Activated CD4-positive, alpha-beta T cell treated with anti-CD3 and anti-CD28 coated beads, Interleukin-2, amount 50 U/mL, for 48 hours (primary cell): ENCODE measurements at regions not wholly inside any gene's neighbourhood (a gene's known extent, or its start where the extent isn't known, plus 50 kb on each side); places are given as distances from the start of the nearest gene placed in this dataset.

Experiments
- DNase-seq, 2 experiments: peaks; one replicate each; pipeline ENCODE4 v3.0.0-alpha.2; 2020

DNA sequence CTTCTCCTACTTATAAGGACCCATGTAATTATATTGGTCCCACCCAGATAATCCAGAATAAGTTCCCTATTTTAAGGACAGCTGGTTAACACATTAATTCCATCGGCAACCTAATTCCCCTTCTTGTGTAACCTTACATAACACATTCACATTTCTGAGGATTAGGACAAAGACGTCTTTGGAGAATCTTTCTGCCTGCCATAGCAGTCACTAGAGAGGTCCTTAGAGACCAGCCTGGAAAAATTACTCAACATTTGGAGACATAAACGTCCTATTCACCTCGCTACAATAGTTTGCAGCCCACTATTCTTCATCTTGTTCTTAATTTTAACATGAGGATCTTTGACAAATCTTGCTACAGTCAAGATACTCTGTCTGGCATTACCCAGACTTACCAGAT lies 100.1 kb downstream of the MAFB start:
- DNase-seq, result no peak

- DNase-seq, result no peak
Measured at GRCh38 chr20:40587038-40587437, 102.0 kb downstream of the MAFB start.

- no peak for DNase-seq
Measured at GRCh38 chr20:40584130-40584809, 104.8 kb downstream of the MAFB start.

DNA sequence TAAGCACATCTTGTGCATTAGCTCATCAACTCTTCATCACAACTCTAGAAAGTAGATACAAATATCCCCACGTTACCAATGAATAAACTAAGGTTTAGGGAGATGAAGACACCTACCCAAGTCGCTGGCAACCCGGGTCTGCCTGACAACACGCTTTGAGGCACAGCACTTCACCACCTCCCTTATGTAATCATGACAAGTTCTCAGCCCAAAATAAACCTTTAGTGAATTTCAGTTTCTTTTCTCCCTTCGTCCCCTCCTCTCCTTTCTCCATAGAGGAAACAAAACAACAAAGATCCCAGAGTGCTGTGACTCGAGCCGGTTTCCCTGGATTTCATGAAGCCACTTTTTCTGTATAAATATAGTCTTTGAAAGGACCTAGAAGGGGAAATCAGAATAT lies 105.4 kb downstream of the MAFB start:
- no peak for DNase-seq

DNA sequence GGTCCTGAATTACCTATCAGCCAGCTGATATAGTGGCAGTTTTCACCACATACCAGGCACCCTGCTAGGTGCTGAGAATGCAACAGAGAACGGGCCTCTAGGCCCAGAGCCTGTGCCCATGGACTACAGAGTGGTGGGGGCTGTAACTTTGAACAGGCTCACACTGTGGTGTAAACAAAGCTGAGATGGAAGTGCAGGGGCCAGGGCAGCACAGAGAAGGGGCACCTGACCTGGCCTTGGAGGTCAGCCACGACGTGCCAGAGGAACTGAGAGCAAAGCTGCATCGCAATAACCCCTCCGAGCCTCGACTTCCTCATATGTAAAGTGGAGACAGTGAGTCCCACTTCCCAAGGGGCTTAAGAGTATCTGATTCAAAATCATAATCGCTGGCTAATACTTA lies 105.8 kb downstream of the MAFB start:
- DNase-seq, result no peak

- no peak for DNase-seq
Measured at GRCh38 chr20:40582531-40582930, 106.5 kb downstream of the MAFB start.

- no peak for DNase-seq
Measured at GRCh38 chr20:40579701-40580100, 109.3 kb downstream of the MAFB start.

DNA sequence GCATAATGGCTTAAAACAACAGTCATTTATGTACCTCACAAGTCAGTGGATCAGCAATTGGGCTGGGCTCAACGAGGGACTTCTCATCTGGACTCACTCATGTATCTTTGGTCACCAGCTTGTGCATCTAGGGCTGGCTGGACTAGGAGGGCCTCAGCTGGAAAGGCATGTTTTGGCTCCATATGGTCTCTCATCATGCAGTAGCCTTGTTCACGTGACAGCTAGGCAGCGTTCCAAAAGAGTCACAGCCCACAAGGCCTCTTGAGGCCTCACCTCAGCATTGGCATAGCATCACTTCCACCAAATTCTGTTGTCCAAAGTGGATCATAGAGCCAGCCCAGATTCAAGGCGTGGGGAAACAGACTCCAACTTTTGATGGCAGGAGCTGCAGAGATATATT lies 110.1 kb downstream of the MAFB start:
- no peak for DNase-seq

GRCh38 chr20:40575851-40576250 lies 113.2 kb downstream of the MAFB start:
- DNase-seq, result no peak

DNA sequence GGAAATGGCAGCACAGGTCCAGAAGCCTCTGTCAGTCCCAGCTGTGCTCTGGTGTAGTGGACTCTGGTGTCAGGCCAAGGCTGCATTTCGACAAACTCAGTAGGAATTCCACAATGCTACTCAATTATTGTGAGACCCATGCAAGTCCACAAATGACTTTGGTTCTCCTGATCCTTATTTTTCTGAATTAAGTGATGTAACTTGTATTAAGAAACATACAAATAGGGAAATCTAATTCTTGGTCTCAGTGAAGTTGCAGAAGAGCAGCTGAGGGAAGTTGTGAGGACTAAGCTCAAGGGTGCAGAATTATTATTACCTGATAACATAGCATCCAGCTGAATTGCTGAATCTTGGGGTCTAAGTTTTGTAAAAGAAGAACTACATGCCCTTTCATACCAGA lies 116.8 kb downstream of the MAFB start:
- DNase-seq, result no peak

DNA sequence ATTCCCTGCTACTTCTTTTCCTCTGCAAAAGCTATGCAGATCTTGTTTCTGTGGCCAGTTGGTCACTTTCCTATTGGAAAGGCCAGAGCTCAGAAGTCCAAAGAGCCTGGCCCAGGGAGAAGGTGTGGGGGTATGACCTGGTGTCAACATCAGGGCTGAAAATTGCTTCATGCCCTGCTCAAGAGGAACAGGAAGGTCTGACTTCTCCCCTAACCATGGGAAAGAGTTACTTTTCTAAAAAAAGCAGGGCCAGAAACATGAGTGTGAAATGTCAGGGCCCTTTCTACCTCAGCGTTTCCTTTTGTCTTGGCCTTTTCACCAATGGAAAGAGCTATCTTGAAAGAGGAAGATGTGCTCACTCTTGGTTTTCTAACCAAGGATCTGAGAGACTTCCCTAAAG lies 117.4 kb downstream of the MAFB start:
- DNase-seq, result no peak

DNA sequence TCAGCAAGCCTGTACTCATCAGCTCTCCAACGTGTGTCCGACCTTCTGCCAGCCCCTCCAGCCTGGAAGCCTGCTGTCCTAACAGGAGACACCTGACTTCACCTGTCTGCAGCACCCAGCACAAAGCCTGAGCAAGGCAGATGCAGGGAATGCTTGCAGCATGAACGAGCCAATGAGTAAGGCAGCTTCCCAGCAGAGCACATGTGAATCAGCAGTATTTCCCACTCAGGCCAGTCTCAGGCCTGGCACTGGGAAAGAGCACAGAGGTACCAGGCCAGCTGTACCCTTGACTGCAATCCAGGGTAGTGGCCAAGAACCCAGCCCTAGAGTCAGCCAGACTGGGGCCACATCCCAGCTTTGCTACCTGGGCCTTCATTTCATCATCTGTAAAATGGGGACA lies 120.8 kb downstream of the MAFB start:
- no peak for DNase-seq

DNA sequence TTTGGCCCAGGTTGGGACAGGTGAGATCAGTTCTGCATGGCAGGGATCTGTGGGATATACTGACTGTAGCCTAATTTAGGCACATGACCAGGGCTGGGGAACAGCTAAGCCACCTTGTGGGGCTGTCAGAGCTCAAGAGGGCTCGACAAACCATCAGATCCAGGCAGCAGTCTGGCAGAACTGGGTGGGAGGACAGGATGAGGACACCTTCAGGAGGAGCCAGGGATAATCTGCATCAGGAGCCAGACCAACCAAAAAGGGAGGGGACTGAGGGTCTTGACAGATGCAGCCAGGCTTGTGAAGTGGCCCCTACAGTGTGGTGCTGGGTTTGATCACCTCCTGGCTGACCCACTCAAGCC lies 123.4 kb downstream of the MAFB start:
- DNase-seq, result no peak

- DNase-seq, result no peak
Measured at GRCh38 chr20:40565001-40565681, 123.9 kb downstream of the MAFB start.

DNA sequence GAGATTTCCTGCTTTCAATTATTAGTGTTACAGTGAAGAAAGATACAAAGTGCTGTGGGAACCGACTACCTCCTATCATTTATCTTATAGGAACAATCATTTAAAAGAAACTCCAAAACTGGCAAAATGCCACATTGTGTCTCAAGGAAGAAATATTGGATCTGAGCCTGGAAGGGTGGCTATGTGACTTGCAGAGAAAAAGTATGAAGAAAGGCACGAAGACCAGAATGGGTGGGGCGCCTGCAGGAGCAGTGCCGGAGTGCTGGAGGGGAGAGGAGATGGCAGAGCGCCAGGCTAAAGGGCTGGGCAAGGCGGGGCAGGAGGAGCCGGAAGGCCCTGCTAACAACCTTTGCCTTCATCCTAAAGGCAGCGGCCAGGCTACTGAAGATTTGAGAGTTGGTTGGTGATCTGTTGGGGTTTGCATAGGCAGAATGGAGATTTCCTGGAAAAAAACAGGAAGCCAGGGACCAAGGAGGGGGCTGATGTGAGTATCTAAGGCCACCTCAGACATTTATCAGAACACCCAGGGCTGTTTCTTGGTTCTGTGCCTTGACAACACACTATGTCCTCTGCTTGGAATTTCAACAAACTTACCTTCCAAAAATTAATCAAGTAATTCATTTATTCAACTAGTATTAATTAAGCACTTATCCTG lies 125.6 kb downstream of the MAFB start:
- DNase-seq, result no peak

DNA sequence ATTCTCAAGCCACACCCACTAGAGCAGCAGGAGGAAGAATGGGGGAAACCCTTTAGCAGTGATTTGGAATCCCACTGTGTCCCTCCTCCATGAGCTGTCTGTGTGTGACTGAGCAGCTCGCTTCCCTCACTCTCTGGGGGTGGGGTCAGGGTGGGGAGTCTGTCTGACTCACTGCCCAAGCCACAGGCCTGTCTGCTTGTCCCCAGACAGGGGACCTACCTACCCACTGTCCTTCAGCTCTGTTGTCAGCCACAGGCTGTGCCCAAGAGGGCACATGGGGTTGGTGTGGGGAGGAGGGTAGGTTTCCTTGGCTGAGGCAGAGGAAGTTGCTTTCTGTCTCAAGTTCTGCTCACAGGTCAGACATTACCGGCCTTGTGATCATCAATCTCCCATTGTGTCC lies 127.0 kb downstream of the MAFB start:
- DNase-seq, result no peak

- DNase-seq, result no peak
Measured at GRCh38 chr20:40561187-40561586, 127.8 kb downstream of the MAFB start.

DNA sequence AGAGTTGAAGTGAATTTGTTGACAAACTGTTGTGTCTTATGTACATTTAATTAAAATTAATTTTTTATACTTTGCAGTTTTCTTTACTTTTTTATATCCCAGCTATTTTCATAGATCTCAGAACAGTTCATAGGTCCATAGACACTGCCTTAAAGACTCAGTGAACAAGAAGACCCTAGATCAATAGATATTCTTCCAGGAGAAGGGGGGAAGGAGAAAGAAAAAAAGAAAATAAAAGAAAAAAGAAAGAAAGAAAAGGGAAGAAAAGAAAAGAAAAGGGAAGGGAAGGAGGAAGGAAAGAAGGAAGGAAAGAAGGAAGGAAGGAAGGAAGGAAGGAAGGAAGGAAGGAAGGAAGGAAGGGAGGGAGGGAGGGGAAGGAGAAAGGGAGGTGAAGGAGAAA lies 130.8 kb downstream of the MAFB start:
- DNase-seq, result no peak

DNA sequence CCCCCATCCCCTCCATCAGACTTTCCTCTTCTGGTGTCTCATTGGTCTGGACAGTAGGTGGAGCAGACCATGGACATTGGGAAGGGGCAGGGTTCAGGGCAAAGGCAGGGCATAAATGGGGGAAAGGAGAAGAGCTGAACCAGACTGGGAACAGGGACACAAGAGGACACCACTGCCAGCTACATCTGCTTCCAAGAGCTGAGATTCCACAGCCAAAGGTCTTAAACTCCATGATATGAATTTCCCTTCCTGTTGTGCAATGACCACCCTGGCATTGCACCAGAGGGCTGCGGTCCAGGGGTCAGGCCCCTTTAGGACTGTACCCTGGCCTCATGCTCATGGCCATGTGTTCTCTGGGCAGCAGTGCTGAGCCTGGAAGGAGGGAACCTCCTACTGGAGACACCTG lies 137.9 kb downstream of the MAFB start:
- no peak for DNase-seq

DNA sequence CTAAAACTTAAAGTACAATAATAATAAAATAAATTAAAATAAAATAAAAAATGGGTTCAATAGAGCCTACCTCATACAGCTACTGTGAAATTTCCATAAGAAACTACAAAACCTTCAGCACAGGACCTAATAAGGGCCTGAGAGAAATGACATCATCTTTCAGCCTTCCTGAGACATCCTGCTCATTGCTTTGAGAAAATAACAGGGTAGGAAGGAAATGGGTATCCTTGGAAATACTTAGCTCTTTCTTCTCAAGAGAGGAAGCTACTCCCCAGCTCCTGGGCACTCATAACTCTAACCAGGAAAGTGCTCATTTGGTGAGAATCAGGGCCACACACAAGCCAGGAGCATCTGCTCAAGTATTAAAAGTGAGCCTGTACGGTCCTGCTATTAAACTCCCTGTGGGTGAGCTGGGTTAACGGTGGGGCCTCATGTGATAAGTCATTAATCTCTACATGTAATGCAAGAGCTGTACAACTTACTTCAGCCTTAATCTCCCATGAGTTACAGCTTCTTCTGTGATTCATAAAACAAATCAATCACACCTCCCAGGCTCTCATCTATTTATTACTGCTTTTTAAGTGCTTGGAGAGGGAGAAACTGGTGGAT lies 141.4 kb downstream of the MAFB start:
- no peak for DNase-seq

- no peak for DNase-seq
Measured at GRCh38 chr20:40545478-40545877, 143.6 kb downstream of the MAFB start.

- no peak for DNase-seq
Measured at GRCh38 chr20:40542065-40542464, 147.0 kb downstream of the MAFB start.

DNA sequence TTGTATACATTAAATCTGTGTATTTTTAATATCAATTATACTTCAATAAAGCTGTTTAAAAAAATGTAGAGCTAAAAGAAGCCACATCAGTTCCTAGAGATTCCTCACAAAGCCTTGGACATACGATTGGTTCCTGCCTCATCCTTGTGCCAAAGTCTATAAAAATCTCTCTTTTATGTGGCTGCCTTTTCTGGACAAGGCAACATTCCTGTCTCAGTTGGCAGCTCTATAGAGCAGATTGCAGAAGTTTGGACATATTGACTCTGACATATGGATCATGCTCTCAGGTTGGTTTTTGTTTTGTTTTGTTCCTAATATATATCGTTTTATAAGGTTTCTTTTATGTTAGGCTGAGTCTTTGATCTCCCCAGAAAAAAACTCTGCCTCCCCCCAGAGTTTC lies 148.9 kb downstream of the MAFB start:
- DNase-seq, result no peak

DNA sequence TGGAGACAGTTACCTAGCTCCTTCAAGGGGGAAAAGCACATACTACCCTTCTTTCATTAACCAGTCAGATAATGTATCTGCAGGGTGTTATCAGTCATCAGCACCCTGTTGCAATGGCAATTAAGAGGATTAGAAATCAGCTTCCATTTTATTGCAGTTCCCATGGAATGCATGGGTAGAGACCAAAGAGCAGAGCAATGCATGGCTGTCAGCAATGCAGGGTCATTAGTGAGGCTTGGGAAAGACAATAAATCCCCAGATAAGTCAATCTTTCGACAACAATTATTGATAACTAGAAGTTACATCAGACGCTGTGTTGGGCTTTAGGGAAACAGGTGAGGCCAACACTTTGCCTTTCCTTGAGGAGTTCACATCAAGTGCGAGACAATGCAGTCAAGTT lies 150.9 kb downstream of the MAFB start:
- DNase-seq, result no peak
